ENCODE measurements at regions not wholly inside any gene's neighbourhood (a gene's known extent, or its start where the extent isn't known, plus 50 kb on each side); places are given as distances from the start of the nearest gene placed in this dataset.

DNA sequence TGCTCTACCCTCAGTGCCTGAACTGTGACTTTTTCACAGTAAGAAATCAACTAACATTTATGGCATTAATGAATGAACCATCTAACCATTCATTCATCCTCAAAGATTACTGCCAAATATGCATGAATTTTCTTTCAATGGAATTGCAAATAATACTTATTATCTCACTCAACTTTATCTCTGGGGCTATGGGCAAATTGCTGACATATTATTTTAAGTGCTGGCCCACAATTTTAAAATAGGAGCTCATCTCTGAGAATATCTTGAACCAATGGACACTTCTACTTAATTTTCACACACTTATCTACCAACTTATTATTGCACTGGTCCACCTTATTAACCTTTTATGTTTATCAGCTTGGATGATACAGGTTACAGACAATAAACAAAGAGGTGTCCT is 182.8 kb downstream of the RBM43 start:
- Histone ChIP-seq H3K27me3 (ENCODE audit: insufficient read depth) (no peaks in the 10 kb centered on the region), H3K36me3 (ENCODE audit: insufficient read depth) (no peaks in the 10 kb centered on the region), H3K79me2 (replicated peaks; ENCODE audit: insufficient read depth) (no peaks in the 10 kb centered on the region), H3F3A (replicated peaks; ENCODE audit: low read depth) (no peaks in the 10 kb centered on the region), H3K27ac (ENCODE audit: low read depth) (no peak overlapping the region), H3K9me2 (ENCODE audit: insufficient read depth) (0 out of 2 replicates have a peak, but pooled peaks cover 8% of the 10 kb centered on the region), H2AFZ (no peak overlapping the region), H3K4me1 (ENCODE audit: insufficient read depth) (peaks cover 12% of the 10 kb centered on the region), H4K20me1 (replicated peaks; ENCODE audit: insufficient read depth) (no peaks in the 10 kb centered on the region), H3K4me2 (no peak overlapping the region), H3K4me3 (no peak overlapping the region)
- no peak for TF ChIP-seq NANOG (IDR thresholded peaks at IDR 0.05; ENCODE audit: borderline replicate concordance)
- TF ChIP-seq CREB1 (CRISPR knock-in tag; IDR thresholded peaks at IDR 0.05; ENCODE audit: low read depth): no peak
- TF ChIP-seq ETS1 (IDR thresholded peaks at IDR 0.05): no peak
- TF ChIP-seq JUNB (IDR thresholded peaks at IDR 0.05; ENCODE audit: unreplicated experiment): no peak
- no peak for TF ChIP-seq CTCF (conservative IDR thresholded peaks at IDR 0.05; ENCODE audit: low read depth in 2 of 2)
- TF ChIP-seq POLR2AphosphoS5 (IDR thresholded peaks at IDR 0.05; ENCODE audit: low read depth): no peak
- no peak for TF ChIP-seq ZNF114 (CRISPR knock-in tag; IDR thresholded peaks at IDR 0.05)
- no peak for TF ChIP-seq EZH2 (IDR thresholded peaks at IDR 0.05; ENCODE audit: low read depth, unreplicated experiment)
- no peak for TF ChIP-seq ZNF331 (CRISPR knock-in tag; IDR thresholded peaks at IDR 0.05; ENCODE audit: low read depth)
- TF ChIP-seq STAT1 (IDR thresholded peaks at IDR 0.05; ENCODE audit: unreplicated experiment): no peak
- no peak for TF ChIP-seq ZNF462 (CRISPR knock-in tag; IDR thresholded peaks at IDR 0.05)
- TF ChIP-seq EZH2phosphoT487 (IDR thresholded peaks at IDR 0.05; ENCODE audit: unreplicated experiment): no peak
- no peak for TF ChIP-seq REST (IDR thresholded peaks at IDR 0.05; ENCODE audit: unreplicated experiment)
- H3K4me1 Mint-ChIP-seq: peaks cover 18% of the 10 kb centered on the region
- peaks cover 1% of the 10 kb centered on the region for H3K27me3 Mint-ChIP-seq (ENCODE audit: insufficient read depth, low read depth, poor library complexity)
- no peak overlapping the region for H3K27ac Mint-ChIP-seq
- H3K36me3 Mint-ChIP-seq (ENCODE audit: low read depth): peaks cover 29% of the 10 kb centered on the region; the same call in 2 of the 3 replicates
- no peak overlapping the region for H3K4me3 Mint-ChIP-seq
- no peak for DNase-seq (ENCODE audit: low spot score)
- peaks cover 12% of the 10 kb centered on the region; the same call in 2 of the 3 replicates for H3K9me3 Mint-ChIP-seq
- no peak for ATAC-seq

All from GM23338 (cell line).